ENCODE measurements at regions not wholly inside any gene's neighbourhood (a gene's known extent, or its start where the extent isn't known, plus 50 kb on each side); places are given as distances from the start of the nearest gene placed in this dataset.

- no peak for TF ChIP-seq YY1 (IDR thresholded peaks at IDR 0.05)
- TF ChIP-seq GABPA (IDR thresholded peaks at IDR 0.05 in 1 of 2, conservative IDR thresholded peaks at IDR 0.05 in 1 of 2) = no peak
- TF ChIP-seq CTCF (IDR thresholded peaks at IDR 0.05; ENCODE audit: low read depth, low read length, missing input control) = no peak
- TF ChIP-seq RAD21 (IDR thresholded peaks at IDR 0.05) = no peak
- TF ChIP-seq FOXA1 (IDR thresholded peaks at IDR 0.05) = no peak
- TF ChIP-seq JUND (IDR thresholded peaks at IDR 0.05) = no peak
- TF ChIP-seq, protein P1, sequence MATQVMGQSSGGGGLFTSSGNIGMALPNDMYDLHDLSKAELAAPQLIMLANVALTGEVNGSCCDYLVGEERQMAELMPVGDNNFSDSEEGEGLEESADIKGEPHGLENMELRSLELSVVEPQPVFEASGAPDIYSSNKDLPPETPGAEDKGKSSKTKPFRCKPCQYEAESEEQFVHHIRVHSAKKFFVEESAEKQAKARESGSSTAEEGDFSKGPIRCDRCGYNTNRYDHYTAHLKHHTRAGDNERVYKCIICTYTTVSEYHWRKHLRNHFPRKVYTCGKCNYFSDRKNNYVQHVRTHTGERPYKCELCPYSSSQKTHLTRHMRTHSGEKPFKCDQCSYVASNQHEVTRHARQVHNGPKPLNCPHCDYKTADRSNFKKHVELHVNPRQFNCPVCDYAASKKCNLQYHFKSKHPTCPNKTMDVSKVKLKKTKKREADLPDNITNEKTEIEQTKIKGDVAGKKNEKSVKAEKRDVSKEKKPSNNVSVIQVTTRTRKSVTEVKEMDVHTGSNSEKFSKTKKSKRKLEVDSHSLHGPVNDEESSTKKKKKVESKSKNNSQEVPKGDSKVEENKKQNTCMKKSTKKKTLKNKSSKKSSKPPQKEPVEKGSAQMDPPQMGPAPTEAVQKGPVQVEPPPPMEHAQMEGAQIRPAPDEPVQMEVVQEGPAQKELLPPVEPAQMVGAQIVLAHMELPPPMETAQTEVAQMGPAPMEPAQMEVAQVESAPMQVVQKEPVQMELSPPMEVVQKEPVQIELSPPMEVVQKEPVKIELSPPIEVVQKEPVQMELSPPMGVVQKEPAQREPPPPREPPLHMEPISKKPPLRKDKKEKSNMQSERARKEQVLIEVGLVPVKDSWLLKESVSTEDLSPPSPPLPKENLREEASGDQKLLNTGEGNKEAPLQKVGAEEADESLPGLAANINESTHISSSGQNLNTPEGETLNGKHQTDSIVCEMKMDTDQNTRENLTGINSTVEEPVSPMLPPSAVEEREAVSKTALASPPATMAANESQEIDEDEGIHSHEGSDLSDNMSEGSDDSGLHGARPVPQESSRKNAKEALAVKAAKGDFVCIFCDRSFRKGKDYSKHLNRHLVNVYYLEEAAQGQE (IDR thresholded peaks at IDR 0.05) = no peak
- no peak for TF ChIP-seq TAF1 (conservative IDR thresholded peaks at IDR 0.05)
- no peak for TF ChIP-seq RXRA (IDR thresholded peaks at IDR 0.05)
- no peak for TF ChIP-seq ATF3 (IDR thresholded peaks at IDR 0.05)
These were observed 405.5 kb downstream of the ANKRD7 start for GRCh38 chr7:118629898-118630438.

Data from liver (tissue), 3 donors.